HL-60/S4 treated with retinoic acid at 250 ng/mL for 4 days and 3 days (cell line): ENCODE measurements at regions not wholly inside any gene's neighbourhood (a gene's known extent, or its start where the extent isn't known, plus 50 kb on each side); places are given as distances from the start of the nearest gene placed in this dataset.

Experiments
- in situ Hi-C: fragments of 300-500 bp; cut with MboI; formaldehyde crosslinking; loops from 2 replicates; pipeline ENCODE4 v1.7.0; 2022; ENCODE audit warnings: low sequenced_read_pairs

- in situ Hi-C loops, result no loop called here
Observed at GRCh38 chr14:98945611-98946570, 326.1 kb downstream of the BCL11B start.

DNA sequence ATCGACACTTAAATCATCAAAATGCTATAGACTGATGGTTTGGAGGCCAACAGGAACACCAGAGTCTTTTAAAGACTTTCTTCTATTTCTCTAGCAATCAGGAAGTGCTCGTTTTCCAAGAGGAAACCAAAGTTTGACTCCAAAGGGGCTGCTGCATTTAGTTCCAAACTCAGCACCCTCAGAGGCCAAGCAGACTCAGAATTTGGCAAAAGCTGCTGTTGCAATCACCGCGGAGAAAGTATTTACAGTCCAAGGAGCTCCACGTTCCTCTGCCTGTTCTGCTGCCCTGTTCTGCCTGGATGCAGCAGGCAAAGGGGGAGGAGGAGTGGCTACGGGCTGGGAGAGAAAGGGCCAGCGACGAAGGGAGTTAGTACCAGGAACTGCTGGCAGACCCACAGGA is 325.1 kb downstream of the BCL11B start:
- in situ Hi-C loops, result no loop called here

DNA sequence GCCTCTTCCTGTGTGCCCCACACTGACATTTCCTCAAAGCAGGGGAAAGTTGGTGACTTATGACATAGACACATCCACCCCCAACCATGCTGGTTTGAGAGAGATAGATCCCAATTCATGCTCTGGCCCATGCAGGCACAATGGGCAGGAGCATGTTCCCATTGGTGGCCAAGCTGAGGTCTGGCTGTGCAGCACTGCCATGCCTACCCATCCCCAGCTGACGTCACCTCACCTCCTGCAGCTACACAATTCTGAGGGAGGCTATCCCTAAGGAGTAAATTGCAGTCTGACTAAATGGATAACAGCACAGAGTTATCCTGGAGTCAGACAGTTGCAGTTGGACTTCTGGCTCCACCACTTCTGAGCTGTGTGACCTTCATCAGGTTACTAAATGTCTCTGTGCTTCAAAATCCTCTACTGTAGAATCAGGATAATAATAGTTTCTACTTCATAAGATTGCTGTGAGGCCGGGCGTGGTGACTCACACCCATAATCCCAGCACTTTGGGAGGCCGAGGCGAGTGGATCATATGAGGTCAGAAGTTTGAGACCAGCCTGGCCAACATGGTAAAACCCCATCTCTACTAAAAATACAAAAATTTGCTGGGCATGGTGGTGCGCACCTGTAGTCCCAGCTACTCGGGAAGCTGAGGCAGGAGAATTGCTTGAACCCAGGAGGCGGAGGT is 323.9 kb downstream of the BCL11B start:
- in situ Hi-C loops, result no loop called here

GRCh38 chr14:98949051-98949450 is 322.9 kb downstream of the BCL11B start:
- in situ Hi-C loops, result no loop called here

DNA sequence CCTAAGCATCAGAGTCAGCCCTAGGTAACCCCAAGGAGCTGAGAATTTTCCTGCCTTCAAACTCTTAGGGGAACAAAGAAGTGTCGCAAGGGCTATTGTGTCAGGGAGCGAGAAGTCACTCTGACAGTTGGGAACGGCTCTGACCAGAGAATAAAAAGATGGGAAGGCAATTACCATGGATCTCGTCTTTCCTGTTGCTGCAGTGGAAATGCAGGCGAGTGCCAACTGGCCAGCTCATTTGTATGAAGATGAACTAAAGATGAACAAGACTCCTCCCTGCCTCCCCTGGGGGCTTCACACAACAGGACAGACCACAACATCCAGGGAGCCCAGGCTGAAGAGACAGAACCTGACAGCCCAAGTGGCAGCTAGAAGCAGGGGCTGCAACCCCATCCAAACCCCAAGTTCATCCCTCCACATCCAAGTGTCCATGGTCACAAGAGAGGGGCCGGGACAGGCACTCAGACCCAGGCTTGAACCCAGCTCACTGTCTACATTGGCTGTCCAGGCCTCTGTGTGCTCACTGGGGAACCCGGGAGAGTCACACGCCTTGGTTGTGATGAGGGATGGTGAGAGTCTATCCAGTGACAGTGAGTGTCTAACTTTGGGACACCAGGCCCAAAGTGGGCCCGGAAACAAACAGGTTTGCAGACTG is 322.4 kb downstream of the BCL11B start:
- in situ Hi-C loops, result no loop called here

DNA sequence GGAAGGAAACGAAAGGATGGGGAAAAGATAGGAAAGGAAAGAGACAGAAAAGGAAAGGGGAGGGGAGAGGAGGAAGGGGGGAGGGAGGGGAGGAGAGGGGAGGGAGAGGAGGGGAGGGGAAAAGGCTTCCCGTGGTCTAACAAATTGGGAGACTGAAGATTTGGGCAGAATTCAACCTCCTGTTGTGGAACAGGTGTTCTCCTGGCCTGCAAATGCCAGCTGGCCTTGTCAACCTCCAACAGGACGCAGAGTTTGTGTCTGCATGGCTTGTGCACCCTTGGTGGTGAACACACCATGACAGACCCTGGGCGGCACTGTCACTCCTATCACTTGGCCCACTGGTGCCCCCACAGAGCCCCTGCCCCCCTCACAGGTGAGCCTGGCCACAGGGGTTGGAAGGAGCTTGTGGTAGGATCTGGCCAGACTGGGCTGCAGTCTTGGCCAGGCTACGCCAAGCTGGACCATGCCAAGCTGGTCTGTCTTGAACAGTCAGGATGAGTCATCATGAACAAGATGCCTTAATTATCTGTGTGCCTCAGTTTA is 321.6 kb downstream of the BCL11B start:
- in situ Hi-C loops, result no loop called here

DNA sequence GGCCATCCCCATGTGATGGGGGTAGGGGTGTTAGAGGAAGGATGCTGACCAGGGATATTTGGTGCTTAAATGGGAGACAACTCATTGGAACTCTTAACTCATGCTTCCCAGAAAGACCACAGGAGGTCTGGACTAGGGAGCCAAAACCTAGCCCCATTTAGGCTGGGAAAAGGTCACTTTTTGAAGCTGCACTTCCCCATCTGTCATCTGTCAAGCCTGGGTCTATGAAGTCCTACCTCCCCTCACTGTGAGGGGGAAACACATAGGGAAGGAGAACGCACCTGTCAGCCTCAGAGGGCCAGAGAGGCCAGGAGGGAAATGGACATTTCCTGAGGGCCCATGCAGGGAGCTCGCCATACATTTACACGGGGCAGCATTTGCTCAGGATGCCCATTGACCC is 321.0 kb downstream of the BCL11B start:
- in situ Hi-C loops, result no loop called here

- in situ Hi-C loops, result no loop called here
Observed at GRCh38 chr14:98951521-98952152, 320.4 kb downstream of the BCL11B start.

GRCh38 chr14:98952593-98953350 is 319.2 kb downstream of the BCL11B start:
- in situ Hi-C loops, result no loop called here

- in situ Hi-C loops, result no loop called here
Observed at GRCh38 chr14:98953551-98954348, 318.2 kb downstream of the BCL11B start.

DNA sequence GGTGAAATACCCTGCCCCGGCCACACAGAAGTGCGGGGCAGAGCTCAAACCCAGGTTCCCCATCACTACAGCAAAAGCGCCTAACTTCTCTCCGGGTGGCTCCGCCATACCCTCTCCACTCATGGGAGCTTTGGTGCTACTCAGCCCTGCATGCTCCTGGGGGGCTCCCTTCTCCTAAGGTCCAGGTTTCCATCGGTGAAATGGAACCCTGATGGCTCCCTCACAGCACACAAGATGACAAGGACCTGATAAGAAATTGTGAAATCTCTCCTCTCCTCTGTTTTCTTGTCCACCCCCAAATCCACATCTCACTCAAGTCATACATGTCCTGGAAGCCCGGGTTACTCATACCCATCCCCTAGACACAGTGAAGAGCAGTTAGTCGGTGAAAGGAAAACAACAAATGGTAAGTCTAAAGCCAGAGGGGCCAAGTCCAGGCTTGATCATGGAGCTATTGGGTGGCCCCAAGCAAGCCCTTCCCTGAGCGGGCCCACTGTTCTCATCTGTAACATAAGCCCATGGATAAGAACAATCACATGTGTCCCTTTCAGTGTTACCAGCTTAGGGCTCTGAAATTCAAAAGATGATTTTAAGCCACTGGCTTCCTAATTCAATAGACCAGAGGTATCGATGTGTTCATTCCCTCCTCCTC is 317.5 kb downstream of the BCL11B start:
- in situ Hi-C loops, result no loop called here

GRCh38 chr14:98955036-98955740 is 316.8 kb downstream of the BCL11B start:
- in situ Hi-C loops, result no loop called here

GRCh38 chr14:98955741-98956070 is 316.3 kb downstream of the BCL11B start:
- in situ Hi-C loops, result no loop called here

- in situ Hi-C loops, result no loop called here
Observed at GRCh38 chr14:98956181-98956580, 315.8 kb downstream of the BCL11B start.

GRCh38 chr14:98956661-98957060 is 315.3 kb downstream of the BCL11B start:
- in situ Hi-C loops, result no loop called here

DNA sequence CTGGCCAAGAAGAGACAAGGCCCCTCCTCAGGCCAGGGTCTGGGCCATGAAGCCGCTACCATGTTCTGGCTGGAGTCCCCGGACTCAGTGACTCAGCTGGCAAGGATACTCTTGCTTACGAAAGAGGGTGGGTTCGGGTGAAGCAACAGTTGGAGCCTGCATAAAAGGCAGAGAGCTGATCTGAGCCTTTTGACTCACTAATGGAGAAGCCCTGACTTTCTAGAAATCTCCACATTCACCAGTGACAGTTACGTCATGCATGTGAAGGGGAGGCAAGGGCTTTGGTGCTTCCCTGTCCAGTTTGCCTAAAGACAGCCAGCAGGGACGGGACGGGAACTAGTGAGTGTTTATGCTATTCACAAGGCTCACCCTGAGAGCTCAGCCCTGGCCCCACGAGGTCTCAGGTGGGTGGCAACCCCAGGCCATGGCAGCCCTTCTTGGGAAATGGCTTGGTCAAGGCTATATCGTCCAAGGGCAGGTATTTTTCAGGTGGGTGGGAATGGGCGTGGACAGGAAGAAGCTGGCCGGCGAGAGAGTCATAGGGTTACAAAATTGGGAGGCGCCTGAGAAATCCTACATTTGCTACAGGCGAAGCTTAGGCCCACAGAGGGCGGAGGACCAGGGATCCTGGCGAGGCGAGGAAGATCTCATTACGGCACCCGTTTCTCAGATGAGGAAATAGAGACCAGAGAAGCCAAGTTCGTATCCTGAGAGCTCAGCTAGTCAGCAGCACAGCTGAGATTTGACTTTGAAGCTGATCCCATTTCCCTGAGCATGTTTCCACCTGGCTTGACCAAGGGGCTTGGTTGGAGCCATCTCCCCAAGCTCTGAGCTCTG is 314.6 kb downstream of the BCL11B start:
- in situ Hi-C loops, result no loop called here

DNA sequence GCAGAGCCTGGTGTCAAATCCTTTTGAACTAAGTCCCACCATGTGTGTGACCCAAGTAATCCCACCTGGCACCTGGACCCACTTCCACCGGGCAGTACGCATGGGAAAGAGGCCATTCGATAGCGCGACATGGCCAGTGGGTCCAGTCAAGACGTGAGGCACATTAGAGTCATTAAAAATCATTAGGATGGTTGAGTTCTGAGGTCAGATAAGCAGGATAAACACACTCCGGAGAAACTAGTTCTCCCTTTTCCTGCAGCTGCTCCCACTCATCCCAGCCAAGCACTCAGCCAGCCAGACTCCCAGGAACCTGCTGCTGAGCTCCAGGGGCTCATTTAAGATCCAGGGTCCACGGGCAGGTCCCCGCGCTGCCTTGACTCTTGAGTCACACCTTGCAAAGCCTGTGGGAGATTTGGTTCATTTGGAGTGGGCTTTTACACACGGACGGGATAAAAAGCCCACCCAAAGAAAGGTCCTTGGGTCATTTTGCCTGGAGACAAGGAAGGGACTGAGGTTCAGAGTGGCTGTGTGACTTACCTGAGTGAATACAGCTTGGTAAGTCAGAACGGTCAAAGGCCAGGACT is 313.9 kb downstream of the BCL11B start:
- in situ Hi-C loops, result no loop called here
